Kidney (tissue), 13 donors: ENCODE measurements at regions not wholly inside any gene's neighbourhood (a gene's known extent, or its start where the extent isn't known, plus 50 kb on each side); places are given as distances from the start of the nearest gene placed in this dataset.

Source experiments
- DNase-seq, 5 donors: peaks; one replicate each; pipeline ENCODE4 v3.0.0-alpha.2; 2013 to 2020
- FAIRE-seq: peaks from 2 replicates; lab custom pipeline; 2012; peaks lifted over from hg19 to GRCh38; lab: Jason Lieb, UNC
- H3K27ac ChIP-seq, 2 donors: one replicate each; pipeline ENCODE4 v1.7.0; 2013; ENCODE audit warnings: low read depth in 2 of 2, low read length in 2 of 2, inconsistent platforms in 1 of 2
- H3K27me3 ChIP-seq: one replicate; pipeline ENCODE4 v1.7.1; 2013; ENCODE audit warnings: low read length, inconsistent platforms; ENCODE audit not compliant: control insufficient read depth, insufficient read depth
- H3K36me3 ChIP-seq, 3 donors: one replicate each; pipeline versions ENCODE4 v1.7.0 to v1.7.1; 2013; ENCODE audit warnings: low read length in 3 of 3, control low read depth in 1 of 3, inconsistent platforms in 1 of 3; ENCODE audit not compliant: insufficient read depth in 3 of 3, control insufficient read depth in 2 of 3
- H3K4me1 ChIP-seq, 3 donors: one replicate each; pipeline versions ENCODE4 v1.7.0 to v1.7.1; 2013; ENCODE audit warnings: low read length in 3 of 3, inconsistent platforms in 1 of 3, low read depth in 1 of 3; ENCODE audit not compliant: control insufficient read depth in 2 of 3, insufficient read depth in 2 of 3
- H3K4me3 ChIP-seq, 3 donors: one replicate each; pipeline versions ENCODE4 v1.7.0 to v1.8.1; 2013; ENCODE audit warnings: low read length in 3 of 3, control low read depth in 1 of 3, inconsistent platforms in 1 of 3
- H3K9ac ChIP-seq, 3 donors: one replicate each; pipeline versions ENCODE4 v1.7.0 to v1.7.1; 2013; ENCODE audit warnings: low read length in 3 of 3, control low read depth in 1 of 3, inconsistent platforms in 1 of 3
- H3K9me3 ChIP-seq, 3 donors: one replicate each; pipeline versions ENCODE4 v1.7.0 to v1.7.1; 2013; ENCODE audit warnings: low read length in 3 of 3, control low read depth in 1 of 3, inconsistent platforms in 1 of 3; ENCODE audit not compliant: control insufficient read depth in 2 of 3, insufficient read depth in 1 of 3
- intact Hi-C: fragments of 100-400 bp; cut with DNase I; formaldehyde crosslinking; loops from one replicate; pipeline ENCODE4 v1.11.1; 2022
- TF ChIP-seq, protein P1 (sequence below): IDR thresholded peaks from 3 replicates; pipeline ENCODE4 v1.5.1; 2012; ENCODE audit warnings: mild to moderate bottlenecking, moderate library complexity, borderline replicate concordance; ENCODE audit not compliant: insufficient read depth; ENCODE audit errors: extremely low read depth
- donor health status: control.
- donor health status: control.
- donor health status: control.
- donor health status: control.
- donor health status: control.
- donor health status: DM: yes; HTN: yes; CAD: no.
- donor health status: Normal renal cell carcinoma (clear cell type).

DNA sequence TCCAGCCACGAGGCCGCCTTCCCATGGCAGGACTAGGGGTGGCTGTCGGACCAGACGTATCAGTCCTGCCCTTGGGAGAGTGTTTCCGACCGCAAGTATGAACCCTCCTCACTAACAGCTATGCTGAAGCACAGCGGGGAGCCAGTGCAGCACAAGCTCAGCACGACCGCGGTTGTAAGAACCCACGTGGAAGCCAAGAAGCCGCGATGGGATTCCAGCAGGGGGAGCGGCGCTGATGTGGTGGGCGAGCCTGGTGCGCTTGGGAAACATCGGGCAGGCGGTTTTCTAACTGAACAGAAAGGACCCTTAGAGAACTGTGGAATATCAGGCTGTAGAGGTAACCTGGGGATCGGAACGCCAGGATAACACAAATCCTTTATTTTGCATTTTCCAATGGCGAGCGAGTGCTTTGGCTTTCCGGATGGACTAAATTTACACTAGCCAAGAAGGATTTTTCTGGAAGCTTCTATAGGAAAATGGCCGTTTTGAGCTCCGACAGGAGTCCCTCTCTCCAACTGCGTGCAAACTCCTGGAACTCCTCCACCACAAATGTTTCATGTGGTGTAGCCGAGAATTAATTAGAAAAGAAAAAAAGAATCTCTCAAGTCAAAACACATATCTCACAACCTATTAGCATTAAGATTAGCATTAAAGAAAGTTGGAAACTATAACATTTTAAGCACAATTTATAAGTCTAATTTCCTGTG is 132.0 kb upstream of the MYCN start:
- TF ChIP-seq, protein P1, sequence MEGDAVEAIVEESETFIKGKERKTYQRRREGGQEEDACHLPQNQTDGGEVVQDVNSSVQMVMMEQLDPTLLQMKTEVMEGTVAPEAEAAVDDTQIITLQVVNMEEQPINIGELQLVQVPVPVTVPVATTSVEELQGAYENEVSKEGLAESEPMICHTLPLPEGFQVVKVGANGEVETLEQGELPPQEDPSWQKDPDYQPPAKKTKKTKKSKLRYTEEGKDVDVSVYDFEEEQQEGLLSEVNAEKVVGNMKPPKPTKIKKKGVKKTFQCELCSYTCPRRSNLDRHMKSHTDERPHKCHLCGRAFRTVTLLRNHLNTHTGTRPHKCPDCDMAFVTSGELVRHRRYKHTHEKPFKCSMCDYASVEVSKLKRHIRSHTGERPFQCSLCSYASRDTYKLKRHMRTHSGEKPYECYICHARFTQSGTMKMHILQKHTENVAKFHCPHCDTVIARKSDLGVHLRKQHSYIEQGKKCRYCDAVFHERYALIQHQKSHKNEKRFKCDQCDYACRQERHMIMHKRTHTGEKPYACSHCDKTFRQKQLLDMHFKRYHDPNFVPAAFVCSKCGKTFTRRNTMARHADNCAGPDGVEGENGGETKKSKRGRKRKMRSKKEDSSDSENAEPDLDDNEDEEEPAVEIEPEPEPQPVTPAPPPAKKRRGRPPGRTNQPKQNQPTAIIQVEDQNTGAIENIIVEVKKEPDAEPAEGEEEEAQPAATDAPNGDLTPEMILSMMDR, result no peak
- peak in 3 of 5 donors; percentile 68 to 82 (median 81) for DNase-seq
- H3K9me3 ChIP-seq, result no peaks in the 10 kb centered on the region
- no peak for FAIRE-seq
- no peaks in the 10 kb centered on the region for H3K36me3 ChIP-seq
- H3K4me3 ChIP-seq, result no peak overlapping the region
- no peaks in the 10 kb centered on the region for H3K27me3 ChIP-seq
- H3K27ac ChIP-seq, result no peak overlapping the region
- intact Hi-C loops, result no loop called here
- H3K9ac ChIP-seq, result no peak overlapping the region
- peaks cover 0 to 12% (median 7%) of the 10 kb centered on the region in 3 donors for H3K4me1 ChIP-seq

DNA sequence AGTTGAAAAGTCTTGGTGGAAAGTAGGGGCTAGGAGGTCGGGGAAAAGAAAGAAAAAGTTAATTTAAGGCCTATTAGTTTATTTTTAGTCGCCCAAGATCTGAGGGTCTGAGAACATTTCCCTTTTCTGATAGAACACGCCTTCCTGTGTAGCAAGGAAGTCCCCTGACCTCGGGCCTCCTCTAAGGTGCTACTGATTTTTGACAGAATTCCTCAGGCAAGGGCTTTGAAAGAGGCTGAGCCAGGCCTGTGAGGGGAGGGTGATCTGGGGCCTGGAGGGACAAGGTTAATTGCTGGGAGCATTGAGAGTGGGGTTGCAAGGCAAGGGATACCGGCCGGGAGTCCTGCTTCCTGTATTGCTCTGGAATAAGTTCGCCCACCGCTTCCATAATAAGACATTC is 131.4 kb upstream of the MYCN start:
- H3K4me1 ChIP-seq, result peaks cover 0 to 12% (median 7%) of the 10 kb centered on the region in 3 donors
- DNase-seq (peak in 3 of 5 donors; percentile 74 to 91 (median 82)), FAIRE-seq (no peak)
- no peak overlapping the region for H3K9ac ChIP-seq
- H3K4me3 ChIP-seq, result no peak overlapping the region
- H3K9me3 ChIP-seq, result no peaks in the 10 kb centered on the region
- H3K27me3 ChIP-seq, result no peaks in the 10 kb centered on the region
- intact Hi-C loops, result no loop called here
- TF ChIP-seq, protein P1, result no peak
- no peaks in the 10 kb centered on the region for H3K36me3 ChIP-seq
- no peak overlapping the region for H3K27ac ChIP-seq

GRCh38 chr2:15809404-15809803 is 130.9 kb upstream of the MYCN start:
- Histone ChIP-seq H3K36me3 (no peaks in the 10 kb centered on the region), H3K9me3 (no peaks in the 10 kb centered on the region), H3K4me3 (no peak overlapping the region), H3K27me3 (no peaks in the 10 kb centered on the region), H3K9ac (no peak overlapping the region), H3K27ac (no peak overlapping the region), H3K4me1 (peaks cover 2 to 12% (median 7%) of the 10 kb centered on the region in 3 donors)
- FAIRE-seq (no peak), DNase-seq (peak in 1 of 5 donors; percentile 74)
- intact Hi-C loops, result no loop called here
- TF ChIP-seq, protein P1, result no peak
